Epithelial cell of esophagus (primary cell): ENCODE measurements at regions not wholly inside any gene's neighbourhood (a gene's known extent, or its start where the extent isn't known, plus 50 kb on each side); places are given as distances from the start of the nearest gene placed in this dataset.

ENCODE experiments used
- DNase-seq: peaks from one replicate; pipeline ENCODE4 v3.0.0; 2010; ENCODE audit warnings: low read depth
- H3K4me3 ChIP-seq: 2 replicates; pipeline ENCODE4 v1.5.1; 2011; ENCODE audit warnings: mild to moderate bottlenecking, low read length, control low read depth
- CTCF ChIP-seq: IDR thresholded peaks from 2 replicates; pipeline ENCODE4 v1.5.1; 2011; ENCODE audit warnings: low read depth, mild to moderate bottlenecking, low read length, control low read depth, inconsistent platforms; ENCODE audit not compliant: insufficient read depth; ENCODE audit errors: missing control alignments

DNA sequence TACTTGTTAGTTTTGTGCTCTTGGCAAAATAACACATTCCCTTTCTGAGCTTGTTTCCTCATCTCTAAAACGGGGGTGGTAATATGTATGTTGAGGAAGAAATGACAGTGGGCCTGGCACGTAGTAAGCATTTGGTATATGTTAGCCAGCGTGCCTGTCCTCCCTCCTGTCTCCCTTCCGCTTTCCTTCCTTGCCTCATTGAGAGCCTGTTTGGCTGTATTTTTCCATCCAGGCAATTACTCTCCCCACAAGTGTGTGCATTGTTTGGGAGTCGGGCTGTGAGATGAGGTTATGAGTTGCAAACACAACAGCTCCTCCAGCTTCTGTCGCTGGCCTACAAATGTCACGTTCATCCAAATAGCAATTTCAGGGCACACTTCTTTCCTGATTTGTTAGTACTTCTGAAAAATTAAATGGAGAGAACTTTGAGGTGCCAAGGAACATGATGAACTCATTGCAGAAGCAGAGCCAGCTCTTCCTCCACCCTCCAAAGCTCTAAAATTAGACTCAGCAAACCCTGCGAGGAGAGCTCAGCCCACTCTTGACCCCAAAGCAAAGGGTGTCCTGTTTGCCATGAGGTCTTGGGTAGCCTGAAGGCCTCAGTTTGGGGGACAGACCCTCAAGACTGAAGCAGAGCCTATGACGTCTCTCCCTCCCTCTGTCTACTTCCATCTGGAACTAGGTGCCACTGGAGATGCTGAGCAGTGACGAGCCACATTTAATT lies 50.7 kb upstream of the TOX2 start:
- no peak for TF ChIP-seq CTCF
- no peak for DNase-seq
- no peak overlapping the region for H3K4me3 ChIP-seq

DNA sequence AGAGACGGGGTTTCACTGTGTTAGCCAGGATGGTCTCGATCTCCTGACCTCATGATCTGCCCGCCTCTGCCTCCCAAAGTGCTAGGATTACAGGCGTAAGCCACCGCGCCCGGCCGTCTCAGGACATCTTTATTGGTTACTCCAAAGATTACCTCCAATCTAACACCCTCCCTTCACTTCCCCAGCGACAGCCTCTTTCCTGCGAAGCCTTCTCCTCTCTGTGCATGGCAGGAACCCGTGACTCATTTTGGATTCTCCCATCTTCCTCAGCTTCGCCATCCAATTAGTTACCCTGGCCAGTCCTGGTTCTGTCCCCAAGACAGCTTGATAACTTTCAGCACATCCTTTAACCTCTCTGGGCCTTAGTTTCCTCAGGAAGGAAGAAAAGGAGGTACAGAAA lies 51.3 kb upstream of the TOX2 start:
- TF ChIP-seq CTCF = no peak
- H3K4me3 ChIP-seq = no peak overlapping the region

DNA sequence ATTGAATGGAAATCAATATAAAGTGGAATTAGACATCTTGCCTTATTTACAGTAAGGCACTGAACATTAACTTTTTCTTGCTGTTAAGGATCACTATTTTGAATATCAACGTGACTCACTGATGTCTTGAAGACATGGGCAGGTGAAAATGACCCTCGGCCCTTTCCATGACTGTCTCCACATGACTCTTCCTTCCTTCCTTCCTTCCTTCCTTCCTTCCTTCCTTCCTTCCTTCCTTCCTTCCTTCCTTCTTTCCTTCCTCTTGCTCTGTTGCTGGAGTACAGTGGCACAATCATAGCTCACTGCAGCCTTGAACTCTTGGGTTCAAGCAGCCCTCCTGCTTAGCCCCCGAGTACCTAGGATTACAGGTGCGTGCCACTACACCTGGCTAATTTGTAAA lies 52.2 kb upstream of the TOX2 start:
- no peak for TF ChIP-seq CTCF
- no peak for DNase-seq
- H3K4me3 ChIP-seq = no peak overlapping the region

More for the DNA sequence above, 51.3 kb upstream of the TOX2 start:
- DNase-seq = no peak

DNA sequence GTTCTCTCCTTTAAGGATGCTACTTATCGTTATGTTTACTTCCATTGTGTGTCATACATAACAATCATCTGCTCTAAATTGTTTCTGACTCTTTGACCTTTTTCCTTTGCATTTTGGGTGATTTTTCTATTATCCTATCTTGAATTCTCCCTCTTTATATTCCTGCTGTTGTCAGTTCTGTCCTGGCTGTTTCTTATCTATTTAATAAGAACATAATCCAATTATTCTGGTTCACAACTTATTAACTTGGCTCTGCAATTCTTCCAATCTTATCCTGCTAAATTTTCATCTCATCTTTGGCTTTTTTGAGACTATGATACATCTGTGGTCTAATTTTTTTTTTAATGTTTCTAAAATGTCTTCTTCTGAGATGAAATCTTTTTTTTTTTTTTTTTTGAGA lies 54.7 kb upstream of the TOX2 start:
- no peak for DNase-seq
- H3K4me3 ChIP-seq = no peak overlapping the region
- no peak for TF ChIP-seq CTCF

DNA sequence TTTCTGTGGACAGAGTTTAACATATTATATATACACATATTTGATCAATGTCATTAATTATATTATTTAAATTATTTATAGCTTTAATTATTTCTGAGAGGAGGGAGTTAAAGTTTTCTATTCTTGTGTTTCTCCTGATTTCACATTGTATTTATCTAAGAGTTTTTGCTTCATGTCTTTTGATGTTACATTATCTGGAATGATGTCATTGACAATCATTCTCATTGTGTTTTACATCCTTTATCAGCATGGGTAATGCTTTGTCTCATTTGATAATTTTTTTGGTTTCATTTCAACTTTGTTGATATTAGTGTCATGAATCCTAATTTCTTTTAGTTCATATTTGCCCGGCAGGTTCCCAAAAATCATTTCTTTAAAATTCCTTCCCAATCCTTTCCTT lies 56.7 kb upstream of the TOX2 start:
- no peak for DNase-seq
- TF ChIP-seq CTCF = no peak
- H3K4me3 ChIP-seq = no peak overlapping the region

GRCh38 chr20:43857127-43857526 lies 57.5 kb upstream of the TOX2 start:
- no peak for TF ChIP-seq CTCF
- no peak overlapping the region for H3K4me3 ChIP-seq
- no peak for DNase-seq

- TF ChIP-seq CTCF = no peak
- DNase-seq = no peak
- no peak overlapping the region for H3K4me3 ChIP-seq
Measured at GRCh38 chr20:43855803-43856202, 58.8 kb upstream of the TOX2 start.
